ENCODE measurements at regions not wholly inside any gene's neighbourhood (a gene's known extent, or its start where the extent isn't known, plus 50 kb on each side); places are given as distances from the start of the nearest gene placed in this dataset.
"Not testable (repeated sequence)": the region's sequence is repeated elsewhere in the genome, so short reads cannot be mapped to it uniquely, and the experiment has no call there.

DNA sequence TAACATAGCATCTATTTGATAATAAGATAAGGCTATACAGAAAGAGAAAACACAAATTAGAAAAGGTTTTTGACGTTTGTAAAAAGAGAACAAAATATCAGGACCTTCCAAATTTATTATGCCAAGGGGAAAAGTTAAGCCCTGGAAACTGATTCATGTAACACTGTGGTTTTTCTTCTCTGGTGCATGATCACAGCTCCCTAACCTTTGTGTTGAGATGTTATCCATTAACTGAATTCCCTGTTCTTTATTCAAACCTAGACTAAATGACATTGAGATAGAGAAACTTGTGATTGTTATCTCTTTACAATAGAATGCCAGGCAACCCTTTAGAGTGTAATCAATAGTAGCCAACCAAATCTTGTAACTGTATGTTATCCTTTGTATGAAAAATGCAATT is 141.5 kb upstream of the NRG3 start:
- Histone ChIP-seq H3K4me3 (no peak overlapping the region), H4K20me1 (ENCODE audit: control insufficient read depth, insufficient read depth) (no peaks in the 10 kb centered on the region), H3K79me2 (ENCODE audit: control insufficient read depth, insufficient read depth, low read length) (no peaks in the 10 kb centered on the region), H3K4me2 (ENCODE audit: control insufficient read depth, insufficient read depth) (no peak overlapping the region), H3K9me3 (replicated peaks; ENCODE audit: control insufficient read depth, insufficient read depth, low read length) (no peaks in the 10 kb centered on the region), H3K9ac (ENCODE audit: control insufficient read depth, insufficient read depth, low read length) (no peak overlapping the region), H2AFZ (ENCODE audit: control insufficient read depth, low read depth, low read length) (no peak overlapping the region), H3K4me1 (ENCODE audit: control insufficient read depth, insufficient read depth, low read length) (no peaks in the 10 kb centered on the region), H3K36me3 (ENCODE audit: control insufficient read depth in 2 of 2, insufficient read depth in 2 of 2, low read length in 1 of 2) (no peaks in the 10 kb centered on the region), H3K27me3 (replicated peaks in 1 of 2; ENCODE audit: control insufficient read depth in 2 of 2, insufficient read depth in 2 of 2, low read length in 1 of 2) (no peaks in the 10 kb centered on the region), H3K27ac (ENCODE audit: control insufficient read depth, insufficient read depth) (no peak overlapping the region)
- intact Hi-C loops (cut with micrococcal nuclease; ENCODE audit: unreplicated experiment): no loop called here
- TF ChIP-seq CEBPB (IDR thresholded peaks at IDR 0.05; ENCODE audit: borderline replicate concordance in 1 of 2, low read depth in 2 of 2, low read length in 2 of 2): no peak
- no peak for TF ChIP-seq ATF7 (IDR thresholded peaks at IDR 0.05; ENCODE audit: low read depth)
- no peak for TF ChIP-seq HSF1 (IDR thresholded peaks at IDR 0.05; ENCODE audit: low read depth, low read length)
- TF ChIP-seq YY1 (IDR thresholded peaks at IDR 0.05; ENCODE audit: low read depth, low read length): no peak
- no peak for TF ChIP-seq BHLHE40 (IDR thresholded peaks at IDR 0.05; ENCODE audit: borderline replicate concordance in 1 of 2, low read depth in 2 of 2, low read length in 1 of 2)
- no peak for TF ChIP-seq MTA3 (IDR thresholded peaks at IDR 0.05; ENCODE audit: borderline replicate concordance, low read length)
- TF ChIP-seq, protein P1, sequence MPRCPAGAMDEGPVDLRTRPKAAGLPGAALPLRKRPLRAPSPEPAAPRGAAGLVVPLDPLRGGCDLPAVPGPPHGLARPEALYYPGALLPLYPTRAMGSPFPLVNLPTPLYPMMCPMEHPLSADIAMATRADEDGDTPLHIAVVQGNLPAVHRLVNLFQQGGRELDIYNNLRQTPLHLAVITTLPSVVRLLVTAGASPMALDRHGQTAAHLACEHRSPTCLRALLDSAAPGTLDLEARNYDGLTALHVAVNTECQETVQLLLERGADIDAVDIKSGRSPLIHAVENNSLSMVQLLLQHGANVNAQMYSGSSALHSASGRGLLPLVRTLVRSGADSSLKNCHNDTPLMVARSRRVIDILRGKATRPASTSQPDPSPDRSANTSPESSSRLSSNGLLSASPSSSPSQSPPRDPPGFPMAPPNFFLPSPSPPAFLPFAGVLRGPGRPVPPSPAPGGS (IDR thresholded peaks at IDR 0.05; ENCODE audit: borderline replicate concordance, insufficient read depth, low read depth, low read length, poor library complexity, severe bottlenecking): no peak
- no peak for TF ChIP-seq NR2C2 (IDR thresholded peaks at IDR 0.05; ENCODE audit: borderline replicate concordance, control insufficient read depth, insufficient read length, low read depth)
- TF ChIP-seq PML (IDR thresholded peaks at IDR 0.05; ENCODE audit: low read length): no peak
- no peak for TF ChIP-seq RAD21 (IDR thresholded peaks at IDR 0.05; ENCODE audit: insufficient read depth, low read depth, low read length)
- ChIA-PET SMC1A (ENCODE audit: uncharacterized antibody, unreplicated experiment) (no interaction called here), CTCF (no interaction called here), POLR2A (no interaction called here), RAD21 (ENCODE audit: unreplicated experiment) (no interaction called here)
- in situ Hi-C loops (cut with MboI): no loop called here
- FAIRE-seq (no peak), DNase-seq (ENCODE audit: low read depth, low spot score) (no peak), ATAC-seq (no peak)
- BruUV-seq (replicated peaks): no TSS peak
- WGBS (ENCODE audit: insufficient coverage, insufficient replicate concordance, low lambda C conversion rate, missing lambda C conversion rate): 7% methylated on average over 1 of the region's 1 CpG

DNA sequence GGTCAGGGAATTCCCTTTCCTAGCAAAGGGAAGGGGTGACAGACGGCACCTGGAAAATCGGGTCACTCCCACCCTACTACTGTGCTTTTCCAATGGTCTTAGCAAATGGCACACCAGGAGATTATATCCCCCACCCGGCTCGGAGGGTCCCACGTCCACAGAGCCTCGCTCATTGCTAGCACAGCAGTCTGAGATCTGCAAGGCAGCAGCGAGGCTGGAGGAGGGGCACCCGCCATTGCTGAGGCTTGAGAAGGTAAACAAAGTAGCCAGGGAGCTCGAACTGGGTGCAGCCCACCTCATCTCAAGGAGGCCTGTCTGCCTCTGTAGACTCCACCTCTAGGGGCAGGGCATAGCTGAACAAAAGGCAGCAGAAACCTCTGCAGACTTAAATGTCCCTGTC is 139.8 kb upstream of the NRG3 start:
- RAD21 ChIA-PET (ENCODE audit: unreplicated experiment); H3K9ac ChIP-seq (ENCODE audit: control insufficient read depth, insufficient read depth, low read length); H3K79me2 ChIP-seq (ENCODE audit: control insufficient read depth, insufficient read depth, low read length); POLR2A ChIA-PET; H3K27ac ChIP-seq (ENCODE audit: control insufficient read depth, insufficient read depth); H2AFZ ChIP-seq (ENCODE audit: control insufficient read depth, low read depth, low read length); H3K4me1 ChIP-seq (ENCODE audit: control insufficient read depth, insufficient read depth, low read length); BruUV-seq (replicated peaks); H3K36me3 ChIP-seq (ENCODE audit: control insufficient read depth in 2 of 2, insufficient read depth in 2 of 2, low read length in 1 of 2); ATAC-seq; CTCF ChIA-PET; H4K20me1 ChIP-seq (ENCODE audit: control insufficient read depth, insufficient read depth); H3K9me3 ChIP-seq (replicated peaks; ENCODE audit: control insufficient read depth, insufficient read depth, low read length); in situ Hi-C loops (cut with MboI); intact Hi-C loops (cut with micrococcal nuclease; ENCODE audit: unreplicated experiment); DNase-seq (ENCODE audit: low read depth, low spot score); H3K4me2 ChIP-seq (ENCODE audit: control insufficient read depth, insufficient read depth); H3K4me3 ChIP-seq; FAIRE-seq; H3K27me3 ChIP-seq (replicated peaks in 1 of 2; ENCODE audit: control insufficient read depth in 2 of 2, insufficient read depth in 2 of 2, low read length in 1 of 2): not testable (repeated sequence)
- WGBS (ENCODE audit: insufficient coverage, insufficient replicate concordance, low lambda C conversion rate, missing lambda C conversion rate): 11% methylated on average over 8 of the region's 9 CpGs
- SMC1A ChIA-PET (ENCODE audit: uncharacterized antibody, unreplicated experiment): interaction anchor here (2.0 kb wide), 1 partner anchor 15 kb away, joined by 4 read pairs; no protein-coding TSS in a partner anchor
